ENCODE measurements at regions not wholly inside any gene's neighbourhood (a gene's known extent, or its start where the extent isn't known, plus 50 kb on each side); places are given as distances from the start of the nearest gene placed in this dataset.
A peak's percentile ranks its signal among the peaks of the same experiment; 100 is the strongest.

DNA sequence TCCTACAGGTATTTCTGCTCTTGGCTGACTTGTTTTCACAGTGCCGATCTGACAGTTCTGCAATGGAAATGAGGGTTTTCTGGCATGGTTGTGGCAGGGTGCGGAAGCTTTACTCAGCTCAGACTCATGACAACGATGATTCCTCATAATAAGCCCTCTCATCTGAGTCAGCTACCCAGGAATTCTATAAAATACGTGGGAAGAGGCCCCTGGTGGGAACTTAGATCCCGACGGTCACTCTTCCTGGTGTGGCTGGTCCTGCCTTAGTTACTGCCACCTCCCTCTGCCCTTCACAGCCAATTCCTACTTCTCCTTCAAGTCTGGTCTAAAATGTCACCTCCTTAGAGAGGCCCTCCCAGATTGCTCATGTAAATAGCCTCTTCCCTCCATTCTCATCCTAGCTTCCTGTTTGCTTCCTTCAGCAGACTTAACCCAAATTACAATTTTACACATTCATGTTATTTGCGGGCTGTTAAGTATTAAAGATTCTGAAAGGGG lies 104.2 kb upstream of the MAP1LC3B2 start:
- no peak for DNase-seq (ENCODE audit: low spot score)
- TF ChIP-seq CTCF (IDR thresholded peaks at IDR 0.05; ENCODE audit: extremely low read depth, missing control alignments), result no peak

GRCh38 chr12:116455540-116456329 lies 103.4 kb upstream of the MAP1LC3B2 start:
- TF ChIP-seq CTCF (IDR thresholded peaks at IDR 0.05; ENCODE audit: extremely low read depth, missing control alignments), result no peak
- DNase-seq (ENCODE audit: low spot score), result no peak

DNA sequence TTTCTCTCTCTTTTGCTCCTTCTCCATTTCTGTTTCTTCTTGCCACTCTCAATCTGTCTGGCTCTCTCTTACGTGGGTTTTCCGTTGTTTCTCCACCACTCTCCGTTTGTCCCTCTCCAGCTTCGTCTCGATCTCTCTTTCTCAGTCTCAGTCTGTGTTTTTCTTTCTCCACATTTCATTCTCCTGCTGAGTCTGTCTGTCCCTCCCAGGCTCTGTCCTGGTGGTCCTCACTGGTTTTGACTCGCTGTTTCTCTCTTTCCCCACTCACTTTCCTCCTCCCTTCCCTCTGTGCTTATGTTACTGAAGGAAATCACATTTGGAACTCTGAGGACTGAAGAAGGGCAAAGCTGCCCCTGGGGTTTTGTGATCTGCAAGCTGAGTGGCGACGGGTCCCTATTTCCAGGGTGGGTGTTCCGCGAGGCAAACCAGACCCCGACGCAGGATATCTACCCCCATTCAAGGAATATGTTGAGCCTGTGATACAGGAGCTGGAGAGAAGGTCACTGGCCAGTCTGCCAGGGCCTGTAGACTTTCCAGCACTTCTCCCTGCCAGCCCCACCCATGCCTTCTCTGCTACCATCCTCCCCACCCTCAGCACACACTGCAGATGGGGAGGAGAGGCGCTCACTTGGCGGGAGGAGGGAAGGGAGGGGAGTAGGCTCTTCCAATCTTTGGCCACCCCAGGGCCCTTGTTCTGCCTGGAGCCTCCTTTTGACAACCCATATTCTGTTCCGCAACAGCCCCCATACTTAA lies 102.7 kb upstream of the MAP1LC3B2 start:
- DNase-seq (ENCODE audit: low spot score), result no peak
- no peak for TF ChIP-seq CTCF (IDR thresholded peaks at IDR 0.05; ENCODE audit: extremely low read depth, missing control alignments)

DNA sequence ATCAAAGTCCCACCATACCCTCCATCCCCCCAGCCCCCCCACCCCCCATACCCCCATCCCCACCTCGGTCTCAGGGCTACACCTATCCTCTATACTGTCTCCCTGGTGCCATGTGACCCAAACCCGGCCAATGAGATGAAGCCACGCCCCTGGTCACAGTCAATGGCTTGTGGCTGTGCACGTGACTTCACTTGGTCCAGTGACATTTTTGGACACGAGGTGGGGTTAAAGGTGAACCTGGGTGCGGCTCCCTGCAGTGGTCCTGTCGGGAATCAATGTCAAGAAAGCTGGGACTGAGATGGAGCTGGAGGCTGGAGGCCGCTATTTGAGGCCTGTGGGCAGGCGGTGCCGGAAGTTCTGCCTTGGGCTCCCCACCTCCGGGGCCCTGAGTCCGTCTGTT lies 100.7 kb upstream of the MAP1LC3B2 start:
- no peak for DNase-seq (ENCODE audit: low spot score)
- no peak for TF ChIP-seq CTCF (IDR thresholded peaks at IDR 0.05; ENCODE audit: extremely low read depth, missing control alignments)

- TF ChIP-seq CTCF (IDR thresholded peaks at IDR 0.05; ENCODE audit: extremely low read depth, missing control alignments), result no peak
- peak; percentile 36 for DNase-seq (ENCODE audit: low spot score)
These were observed 99.9 kb upstream of the MAP1LC3B2 start for GRCh38 chr12:116459011-116459875.

GRCh38 chr12:116459916-116460663 lies 99.1 kb upstream of the MAP1LC3B2 start:
- DNase-seq (ENCODE audit: low spot score), result no peak
- TF ChIP-seq CTCF (IDR thresholded peaks at IDR 0.05; ENCODE audit: extremely low read depth, missing control alignments), result no peak
